GM23338 (cell line): ENCODE measurements at regions not wholly inside any gene's neighbourhood (a gene's known extent, or its start where the extent isn't known, plus 50 kb on each side); places are given as distances from the start of the nearest gene placed in this dataset.

Experiments used
- ATAC-seq: fragments of 200-7000 bp; cut with Tn5 transposase; 3 replicates; pipeline ENCODE4 v1.9.1; 2020
- DNase-seq: peaks from one replicate; pipeline ENCODE4 v3.0.0-alpha.2; 2015; ENCODE audit warnings: low spot score
- H2AFZ ChIP-seq: fragments of 200-600 bp; sonication (generic); 2 replicates; pipeline ENCODE4 v1.8.0; 2016; ENCODE audit warnings: antibody characterized with exemption, mild to moderate bottlenecking, moderate library complexity
- H3F3A ChIP-seq: fragments of 200-600 bp; sonication (generic); replicated peaks from 2 replicates; pipeline ENCODE4 v1.8.0; 2017; ENCODE audit warnings: antibody characterized with exemption, mixed run types, low read depth
- H3K27ac ChIP-seq: fragments of 200-600 bp; sonication (generic); 2 replicates; pipeline ENCODE4 v1.6.1; 2016; ENCODE audit warnings: low read depth
- H3K27me3 ChIP-seq: fragments of 200-600 bp; sonication (generic); 2 replicates; pipeline ENCODE4 v1.8.0; 2016; ENCODE audit warnings: mild to moderate bottlenecking, mixed run types, moderate library complexity; ENCODE audit not compliant: insufficient read depth
- H3K36me3 ChIP-seq: fragments of 200-600 bp; sonication (generic); 2 replicates; pipeline ENCODE4 v1.8.0; 2016; ENCODE audit warnings: mild to moderate bottlenecking; ENCODE audit not compliant: insufficient read depth
- H3K4me1 ChIP-seq: fragments of 200-600 bp; sonication (generic); 2 replicates; pipeline ENCODE4 v1.8.0; 2016; ENCODE audit warnings: mild to moderate bottlenecking, moderate library complexity; ENCODE audit not compliant: insufficient read depth
- H3K4me2 ChIP-seq: fragments of 200-600 bp; sonication (generic); 2 replicates; pipeline ENCODE4 v1.7.1; 2017; ENCODE audit warnings: mixed run types
- H3K4me3 ChIP-seq: fragments of 200-600 bp; sonication (generic); 2 replicates; pipeline ENCODE4 v1.6.1; 2016; ENCODE audit warnings: mixed run types
- H3K79me2 ChIP-seq: fragments of 200-600 bp; sonication (generic); replicated peaks from 2 replicates; pipeline ENCODE4 v1.8.0; 2017; ENCODE audit warnings: mild to moderate bottlenecking; ENCODE audit not compliant: insufficient read depth
- H3K9me2 ChIP-seq: fragments of 200-600 bp; sonication (generic); 2 replicates; pipeline ENCODE4 v1.8.0; 2017; ENCODE audit not compliant: insufficient read depth
- H4K20me1 ChIP-seq: fragments of 200-600 bp; sonication (generic); replicated peaks from 2 replicates; pipeline ENCODE4 v1.8.0; 2017; ENCODE audit warnings: mild to moderate bottlenecking; ENCODE audit not compliant: insufficient read depth
- H3K27ac Mint-ChIP-seq: 2 replicates; pipeline ENCODE4 v1.8.0; 2020; ENCODE audit warnings: inconsistent platforms, mild to moderate bottlenecking, moderate library complexity, mixed read lengths
- H3K27me3 Mint-ChIP-seq: 3 replicates; pipeline ENCODE4 v1.8.0; 2022; ENCODE audit warnings: low read depth, mild to moderate bottlenecking, moderate library complexity, mixed read lengths, inconsistent platforms; ENCODE audit not compliant: insufficient read depth, poor library complexity
- H3K36me3 Mint-ChIP-seq: 3 replicates; pipeline ENCODE4 v1.8.0; 2021; ENCODE audit warnings: low read depth, mild to moderate bottlenecking, inconsistent platforms, moderate library complexity, mixed read lengths
- H3K4me1 Mint-ChIP-seq: 3 replicates; pipeline ENCODE4 v1.8.0; 2020; ENCODE audit warnings: mild to moderate bottlenecking, inconsistent platforms, mixed read lengths
- H3K4me3 Mint-ChIP-seq: 3 replicates; pipeline ENCODE4 v1.8.0; 2021; ENCODE audit warnings: moderate library complexity, mild to moderate bottlenecking, inconsistent platforms, mixed read lengths
- H3K9me3 Mint-ChIP-seq: 3 replicates; pipeline ENCODE4 v1.8.0; 2020; ENCODE audit warnings: moderate library complexity, mild to moderate bottlenecking, inconsistent platforms, mixed read lengths
- EZH2phosphoT487 ChIP-seq: fragments of 200-600 bp; sonication (generic); IDR thresholded peaks from one replicate; pipeline ENCODE4 v1.8.1; 2018; ENCODE audit warnings: antibody characterized with exemption; ENCODE audit not compliant: unreplicated experiment
- JUNB ChIP-seq: IDR thresholded peaks from one replicate; pipeline ENCODE4 v1.6.1; 2016; ENCODE audit warnings: antibody characterized with exemption; ENCODE audit not compliant: unreplicated experiment
- REST ChIP-seq: IDR thresholded peaks from one replicate; pipeline ENCODE4 v1.6.1; 2018; ENCODE audit warnings: antibody characterized with exemption; ENCODE audit not compliant: unreplicated experiment
- ZNF462 ChIP-seq: fragments of 250-450 bp; sonication (Bioruptor Pico); IDR thresholded peaks from 2 replicates; pipeline ENCODE4 v1.5.0; 2020; ENCODE audit warnings: mild to moderate bottlenecking, moderate library complexity

- Histone ChIP-seq H3K4me1 (peaks cover 5% of the 10 kb centered on the region; the same call in 1 of the 2 replicates), H3K4me2 (no peak overlapping the region), H4K20me1 (no peaks in the 10 kb centered on the region), H3K9me2 (no peaks in the 10 kb centered on the region), H3K27me3 (no peaks in the 10 kb centered on the region), H2AFZ (no peak overlapping the region), H3F3A (no peaks in the 10 kb centered on the region), H3K79me2 (no peaks in the 10 kb centered on the region), H3K4me3 (no peak overlapping the region), H3K27ac (no peak overlapping the region), H3K36me3 (no peaks in the 10 kb centered on the region)
- no peak for DNase-seq
- Mint-ChIP-seq H3K27ac (no peak overlapping the region), H3K27me3 (no peaks in the 10 kb centered on the region), H3K9me3 (no peaks in the 10 kb centered on the region), H3K4me1 (peaks cover 11% of the 10 kb centered on the region), H3K36me3 (no peaks in the 10 kb centered on the region), H3K4me3 (no peak overlapping the region)
- no peak for ATAC-seq
- no peak for TF ChIP-seq REST
- no peak for TF ChIP-seq EZH2phosphoT487
- TF ChIP-seq ZNF462 (CRISPR knock-in tag), result no peak
- TF ChIP-seq JUNB, result no peak
Measured at GRCh38 chr2:177077778-177078177, 134.8 kb upstream of the HNRNPA3 start.
